Cerebellar nuclear complex (tissue), 1 donor: ENCODE measurements at regions not wholly inside any gene's neighbourhood (a gene's known extent, or its start where the extent isn't known, plus 50 kb on each side); places are given as distances from the start of the nearest gene placed in this dataset.

Source experiments
- DNase-seq, 2 experiments: peaks; one replicate each; lab custom pipeline; 2025; lab: John Stamatoyannopoulos, UW

DNA sequence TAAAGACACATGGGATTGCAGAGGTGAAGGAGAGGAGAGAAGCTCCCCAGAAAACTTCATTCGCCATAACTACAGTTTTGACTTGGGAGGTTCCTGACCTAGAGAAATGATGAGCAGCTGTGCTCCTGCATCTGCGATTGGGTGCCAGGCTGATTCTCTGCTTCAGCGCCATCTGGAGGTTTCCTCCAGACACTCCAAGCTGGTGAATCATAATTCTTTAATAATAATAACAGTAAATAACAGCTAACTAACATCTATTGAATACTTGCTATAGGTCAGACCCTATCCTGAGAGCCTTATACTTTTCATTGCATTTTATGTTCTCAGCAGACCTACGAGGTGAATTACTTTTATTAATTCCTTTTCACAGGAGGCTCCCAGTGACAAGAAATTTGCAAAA is 575.8 kb downstream of the TOX3 start:
- DNase-seq, result no peak

DNA sequence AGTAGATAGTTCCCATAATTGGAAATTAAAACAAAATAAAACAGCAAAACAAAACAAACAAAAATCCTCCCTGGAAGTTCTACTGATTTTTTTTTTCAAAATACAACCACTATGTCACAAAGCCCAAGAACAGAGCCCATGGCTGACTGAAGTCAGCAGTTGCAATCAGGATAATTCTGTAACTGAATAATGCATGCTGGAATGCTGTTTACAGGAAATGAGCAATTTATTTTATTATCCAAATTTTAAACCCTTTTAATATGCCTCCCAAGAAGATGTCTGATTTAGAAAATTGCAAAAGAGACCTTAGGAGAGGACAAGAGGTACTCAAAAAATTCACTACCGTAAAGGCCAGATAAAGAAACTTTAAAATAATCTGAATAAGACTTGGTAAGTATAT is 578.2 kb downstream of the TOX3 start:
- no peak for DNase-seq

DNA sequence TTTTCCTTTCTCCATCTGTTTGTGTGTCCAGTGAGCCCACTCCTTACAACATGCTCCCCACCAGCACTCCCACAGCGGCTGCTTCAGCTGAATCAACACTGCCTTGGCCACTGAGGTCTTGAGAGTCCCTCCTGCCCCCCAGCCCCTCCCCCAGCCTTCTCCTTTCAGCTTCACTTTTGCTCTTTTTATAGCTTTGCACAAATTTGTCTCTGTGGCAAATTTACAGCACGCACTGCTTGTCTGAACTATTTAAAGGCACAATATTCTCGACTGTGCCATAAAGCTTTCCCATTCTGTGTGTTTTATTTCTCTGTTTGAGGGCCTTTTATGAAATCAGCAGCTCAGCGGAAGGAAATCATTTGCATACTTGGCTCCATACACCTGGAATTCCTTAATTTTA is 579.3 kb downstream of the TOX3 start:
- no peak for DNase-seq

DNA sequence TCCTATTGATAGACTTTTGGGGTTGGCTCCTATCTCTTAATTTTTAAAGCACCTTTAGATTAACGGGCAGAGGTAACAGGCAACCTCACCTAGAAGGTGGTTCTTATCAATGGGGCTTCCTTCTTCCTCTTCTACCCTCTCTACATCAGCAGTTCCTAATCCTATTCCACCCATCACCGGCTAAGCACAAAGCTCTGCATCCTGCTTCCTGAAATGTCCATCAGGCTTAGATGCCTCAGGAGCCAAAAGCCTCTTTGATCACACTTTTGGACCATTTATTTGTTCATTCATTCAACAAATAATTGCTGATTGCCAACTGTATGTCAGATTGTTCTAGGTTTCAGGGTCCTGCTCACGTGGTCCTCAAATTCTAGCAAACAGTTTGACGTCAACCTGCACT is 586.0 kb downstream of the TOX3 start:
- no peak for DNase-seq

DNA sequence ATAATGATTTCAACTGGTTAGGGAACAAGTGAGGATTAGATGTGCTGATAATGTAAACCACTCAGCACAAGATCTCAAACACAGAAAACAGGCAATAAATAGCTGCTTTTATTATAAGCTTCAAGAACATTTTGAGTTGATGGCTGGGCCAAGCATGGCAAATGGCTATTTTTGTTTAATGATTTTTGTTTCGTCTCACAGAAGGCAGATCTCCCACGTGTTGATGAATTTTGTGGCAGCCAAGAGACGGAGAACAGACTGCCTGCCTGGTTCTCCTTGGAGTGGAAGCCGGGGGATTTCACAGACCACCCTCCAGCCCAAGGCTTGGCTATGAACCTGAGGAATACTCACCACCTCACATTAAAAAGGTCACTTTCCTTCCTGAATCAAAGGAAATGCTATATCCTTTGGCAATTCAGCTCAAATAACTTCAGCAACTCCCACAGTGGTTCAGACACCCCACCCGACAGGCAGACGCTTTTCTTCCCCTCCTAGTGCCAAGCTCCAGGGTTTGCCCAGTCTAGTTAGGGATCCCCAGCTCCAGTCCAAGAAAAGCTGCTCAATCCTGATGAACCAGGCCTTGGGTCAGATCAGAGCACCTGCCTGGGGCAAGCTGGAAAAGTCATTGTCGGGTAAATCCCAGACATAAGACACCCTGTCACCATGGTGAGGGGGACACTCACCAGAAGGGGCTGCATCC is 593.5 kb downstream of the TOX3 start:
- no peak for DNase-seq

DNA sequence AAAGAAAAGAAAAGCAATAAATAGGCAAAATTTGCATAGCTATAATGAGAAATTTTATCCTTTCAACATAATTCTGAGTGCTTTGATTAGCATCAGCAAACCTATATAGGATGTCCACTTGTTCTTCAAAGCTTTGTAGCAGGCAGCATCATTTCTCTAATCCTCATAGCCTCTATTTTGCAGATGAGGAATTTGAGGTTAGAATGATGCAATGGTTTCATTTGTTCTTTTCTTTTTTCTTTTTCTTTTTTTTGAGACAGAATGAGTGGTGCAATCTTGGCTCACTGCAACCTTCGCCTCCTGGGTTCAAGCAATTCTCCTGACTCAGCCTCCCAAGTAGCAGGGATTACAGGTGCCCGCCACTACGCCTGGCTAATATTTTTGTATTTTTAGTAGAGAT is 594.4 kb downstream of the TOX3 start:
- DNase-seq, result no peak

DNA sequence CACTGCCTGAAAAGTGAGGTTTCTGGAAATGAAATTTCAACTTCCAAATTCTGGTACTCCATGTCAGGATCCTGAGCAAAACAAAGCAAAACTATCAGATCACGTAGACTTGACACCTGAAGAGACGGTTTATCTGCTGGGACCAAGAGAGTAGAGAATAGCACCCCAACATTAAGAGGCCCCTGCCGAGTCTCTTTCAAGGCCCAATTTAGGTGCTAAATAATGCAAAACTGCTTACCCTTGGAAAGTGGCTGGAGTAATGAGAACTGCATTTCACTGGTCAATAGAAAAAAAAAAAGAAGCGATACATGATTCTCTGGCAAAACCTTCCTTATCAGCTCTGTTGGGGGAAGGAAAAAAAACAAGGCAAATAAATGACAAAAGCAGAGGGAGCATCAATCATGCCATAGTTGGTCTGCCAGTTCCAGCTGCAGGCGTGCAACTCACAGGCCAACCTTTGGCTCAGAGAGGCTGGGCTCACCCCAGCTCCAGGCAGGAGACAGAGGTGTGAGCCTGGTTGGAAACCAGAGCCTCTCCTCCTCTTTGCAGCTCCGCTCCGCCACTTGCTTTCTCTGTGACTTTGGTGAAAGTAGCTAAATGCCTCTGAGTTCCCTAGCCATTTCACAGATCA is 595.2 kb downstream of the TOX3 start:
- no peak for DNase-seq

DNA sequence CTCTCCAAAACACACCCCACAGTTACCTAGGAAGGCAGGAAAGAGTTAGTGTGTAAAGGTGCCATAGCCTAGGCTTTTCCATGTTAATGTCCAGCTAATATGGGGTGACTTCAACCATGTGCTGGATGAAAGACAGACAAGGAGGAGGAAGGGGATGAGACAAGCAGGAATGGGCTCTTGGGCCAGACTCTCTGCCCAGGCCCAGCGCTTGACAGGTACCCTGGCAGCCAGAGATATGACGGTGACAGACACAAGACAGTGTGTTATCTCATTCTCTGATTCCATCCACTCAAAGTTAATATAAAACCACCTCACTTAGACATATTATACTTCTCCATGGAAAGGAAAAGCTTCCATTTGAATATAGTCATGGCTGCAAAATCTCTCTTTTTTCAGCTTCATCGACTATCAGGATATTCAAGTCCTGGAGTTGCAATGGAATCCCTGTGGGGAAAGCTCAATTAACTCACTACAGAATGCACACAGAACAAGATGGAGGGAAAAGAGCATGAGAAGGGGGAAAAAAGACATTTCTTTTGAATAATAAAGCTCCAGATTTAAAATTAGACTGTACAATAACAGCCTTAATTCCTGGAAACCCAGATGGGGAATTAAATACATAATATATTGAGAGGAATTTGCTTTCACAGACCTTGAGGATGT is 596.7 kb downstream of the TOX3 start:
- DNase-seq, result no peak

DNA sequence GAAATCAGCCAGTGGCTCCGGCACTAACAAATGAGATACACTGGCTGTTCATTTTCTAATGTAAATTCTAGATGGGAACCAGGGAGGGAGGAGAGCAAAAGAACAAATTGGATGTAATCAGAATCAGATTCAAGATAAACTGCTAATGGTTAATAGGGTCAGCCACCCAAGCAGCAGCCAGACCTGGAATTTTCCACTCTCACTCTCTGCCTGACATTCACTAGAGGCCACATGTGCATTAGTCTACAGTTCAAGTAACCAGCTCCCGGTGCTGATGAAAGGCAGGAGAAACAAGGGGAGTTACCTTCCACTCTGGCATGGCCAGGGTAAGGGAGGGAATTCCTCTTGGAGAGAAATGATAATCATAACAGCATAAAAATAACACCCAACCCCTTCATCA is 597.7 kb downstream of the TOX3 start:
- DNase-seq, result no peak

DNA sequence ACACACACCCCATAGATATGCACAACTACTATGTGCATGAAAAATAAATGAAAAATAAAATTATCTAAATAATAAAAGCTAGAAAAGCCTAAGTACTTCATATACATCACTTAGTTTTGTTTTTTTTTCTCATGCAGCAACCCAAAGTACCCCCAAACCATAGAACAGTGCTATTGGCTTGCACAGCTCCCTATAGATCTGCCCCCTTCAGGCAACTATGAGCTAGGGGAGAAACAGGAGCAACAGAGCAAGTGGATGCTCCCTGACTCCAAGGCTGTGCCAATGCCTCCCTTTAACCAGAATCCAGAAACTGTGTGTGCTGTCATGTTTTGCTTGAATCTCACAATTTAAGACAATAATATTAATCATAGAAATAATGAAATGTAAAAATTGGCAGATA is 605.5 kb downstream of the TOX3 start:
- no peak for DNase-seq

DNA sequence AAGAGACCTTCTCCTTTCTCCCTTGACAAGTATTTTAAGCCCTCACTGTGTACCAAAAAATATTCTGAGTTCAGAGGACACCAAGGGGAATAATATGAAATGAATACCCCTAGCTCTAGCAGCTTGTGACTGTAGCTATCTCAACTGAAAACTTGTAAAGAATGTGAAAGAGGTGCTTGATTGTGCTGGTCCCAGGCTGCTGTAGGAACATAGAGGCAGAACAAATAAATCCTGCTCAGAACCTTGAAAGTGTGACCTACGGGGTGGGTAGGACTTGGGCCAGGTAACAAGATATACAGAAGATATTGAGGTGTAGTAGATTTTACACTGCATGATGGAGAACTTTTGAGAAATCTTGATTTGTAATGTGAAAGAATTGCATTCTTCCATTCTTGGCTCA is 606.8 kb downstream of the TOX3 start:
- DNase-seq, result no peak

DNA sequence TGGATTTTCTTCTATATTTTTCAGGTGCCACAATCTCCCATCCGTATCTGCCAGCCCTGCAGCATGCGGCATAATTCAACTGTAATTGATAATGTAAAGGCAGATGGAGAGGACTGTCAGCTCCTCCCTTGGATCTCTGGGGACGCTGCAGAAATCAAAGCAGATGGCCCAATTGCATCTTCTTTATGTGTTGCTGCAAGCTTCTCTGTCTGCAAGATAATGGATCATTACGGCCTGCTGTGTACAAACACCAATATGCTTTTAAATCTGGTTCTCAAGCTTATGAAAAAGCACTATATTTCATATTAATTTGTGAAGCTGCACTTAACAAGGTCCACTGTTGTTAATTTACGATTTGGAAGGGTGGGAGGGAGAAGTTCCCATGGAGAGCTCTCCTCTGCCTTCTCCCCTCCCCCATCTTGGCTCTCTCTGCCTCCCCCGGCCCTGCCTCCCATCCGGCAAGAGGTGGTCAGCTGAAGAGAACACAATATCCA is 607.5 kb downstream of the TOX3 start:
- no peak for DNase-seq

DNA sequence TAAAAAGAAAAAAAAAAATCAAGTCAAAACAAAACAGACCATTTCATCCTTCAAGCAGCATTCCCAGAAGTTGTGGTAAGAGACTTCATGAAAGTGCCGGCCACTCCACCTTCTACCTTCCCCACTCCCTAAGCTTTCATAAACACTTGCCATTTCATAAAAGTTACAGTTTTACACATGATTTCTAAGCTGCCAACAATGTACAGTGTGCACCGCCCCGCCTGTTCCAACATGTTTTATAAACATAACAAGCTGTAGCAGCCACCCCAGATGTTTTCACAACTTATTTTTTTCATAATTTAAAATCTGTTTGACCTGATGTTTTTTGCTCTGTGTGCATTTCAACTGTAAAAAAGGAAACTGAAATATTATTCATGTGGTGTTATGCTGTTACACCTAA is 608.1 kb downstream of the TOX3 start:
- DNase-seq, result no peak

DNA sequence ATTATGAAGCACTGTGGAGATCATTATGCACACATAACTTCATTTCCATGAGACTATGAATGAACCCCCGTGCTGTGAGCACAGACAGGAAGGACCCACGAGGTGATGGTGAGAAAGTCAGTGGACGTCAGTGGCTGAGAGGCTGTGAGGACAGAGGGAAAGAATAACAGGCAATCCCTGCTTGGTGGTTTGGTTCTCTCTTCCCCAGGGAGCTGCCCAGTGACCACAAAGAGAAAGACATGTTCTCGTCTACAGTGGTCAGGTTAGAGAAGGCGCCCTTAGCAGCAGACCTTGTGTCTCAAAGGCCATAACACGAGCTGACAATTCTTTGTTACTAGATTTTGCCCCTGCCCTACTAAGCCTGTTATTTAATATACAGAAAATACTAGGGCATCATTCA is 609.2 kb downstream of the TOX3 start:
- DNase-seq, result no peak

DNA sequence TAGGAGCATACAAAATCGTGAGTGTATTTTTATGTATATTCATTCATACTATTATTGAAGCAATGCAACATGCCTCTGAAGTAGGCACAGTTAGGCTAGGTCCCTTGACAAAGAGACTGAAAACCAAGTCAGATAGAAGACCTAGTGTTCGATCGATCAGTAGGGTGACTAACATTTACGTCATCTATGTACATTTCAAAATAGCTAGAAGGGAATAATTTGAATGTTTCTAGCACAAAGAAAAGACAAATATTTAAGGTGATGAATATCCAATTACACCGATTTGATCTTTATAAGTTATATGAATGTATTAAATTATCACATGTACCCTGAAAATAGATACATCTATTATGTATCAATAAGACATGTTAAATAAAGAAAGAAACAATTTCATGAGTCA is 610.1 kb downstream of the TOX3 start:
- no peak for DNase-seq

DNA sequence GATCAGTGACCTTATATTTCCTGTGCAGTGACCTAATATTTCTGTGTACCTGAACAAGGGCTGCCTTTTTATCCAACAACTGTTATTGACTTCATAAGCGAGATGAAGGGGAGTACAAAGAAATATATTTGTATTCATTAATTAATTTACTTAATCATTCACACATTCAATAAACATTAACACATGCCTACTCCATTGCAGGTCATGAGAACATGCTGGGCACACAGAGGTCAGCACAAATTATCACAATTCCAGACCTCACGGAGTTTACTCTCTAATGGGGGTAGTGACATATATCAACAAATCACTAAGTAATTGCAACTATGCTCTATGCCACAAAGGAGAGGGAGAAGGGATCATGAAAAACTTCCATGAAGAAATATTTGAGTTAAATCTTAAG is 614.6 kb downstream of the TOX3 start:
- no peak for DNase-seq

DNA sequence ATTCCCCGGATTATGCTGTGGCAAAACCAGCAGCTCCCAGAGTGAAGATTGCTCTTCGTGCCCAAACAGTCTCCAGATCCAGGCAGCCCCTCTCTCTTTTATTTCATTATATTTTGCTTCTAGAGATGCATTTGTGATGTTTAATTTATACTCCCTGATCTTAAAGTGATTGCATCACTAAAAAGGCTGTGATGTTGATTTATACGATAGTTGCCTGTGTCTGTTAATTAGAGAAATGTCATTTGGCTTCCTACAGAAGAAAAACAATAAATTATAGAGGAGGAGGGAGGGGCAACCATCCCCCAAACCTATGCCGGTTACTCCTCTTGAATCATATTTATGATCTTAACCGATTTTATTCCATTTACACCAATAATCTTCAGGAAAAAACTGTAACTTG is 615.3 kb downstream of the TOX3 start:
- no peak for DNase-seq

DNA sequence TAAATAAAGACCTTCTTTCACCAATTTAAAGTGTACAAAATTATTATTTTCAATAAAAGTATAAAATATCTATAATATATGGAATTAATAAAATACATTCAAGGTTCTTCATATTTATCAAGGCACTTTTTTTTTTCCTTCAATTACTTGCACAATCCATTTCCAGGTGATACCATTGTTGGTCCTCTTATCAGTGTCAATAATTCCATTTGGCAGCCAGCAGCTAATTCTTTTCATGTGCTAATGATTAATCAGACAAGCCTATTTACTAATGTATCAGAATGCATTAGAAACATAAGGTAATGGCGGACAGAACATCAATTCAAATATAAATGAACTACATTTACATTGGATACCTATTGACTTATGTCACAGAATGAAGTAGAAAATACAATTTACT is 622.2 kb downstream of the TOX3 start:
- DNase-seq, result no peak

DNA sequence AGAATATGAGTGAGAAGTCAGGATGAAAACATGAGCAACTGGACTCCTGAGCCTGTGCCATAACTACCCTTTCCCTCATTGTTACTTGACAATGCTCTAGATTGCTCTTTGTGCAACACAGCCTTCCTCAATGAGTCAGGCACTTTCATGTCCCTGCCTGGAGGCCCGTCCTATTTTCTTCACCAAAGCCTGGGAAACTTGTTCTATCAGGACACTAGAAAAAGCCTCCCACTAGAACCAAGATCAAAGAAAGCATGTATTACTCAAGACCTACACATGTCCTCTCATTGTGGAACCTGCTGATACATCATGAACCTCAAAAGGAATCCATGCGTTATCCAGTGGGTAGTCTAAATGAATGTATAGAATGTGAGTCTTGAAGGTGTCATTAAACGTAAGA is 624.5 kb downstream of the TOX3 start:
- DNase-seq, result no peak

DNA sequence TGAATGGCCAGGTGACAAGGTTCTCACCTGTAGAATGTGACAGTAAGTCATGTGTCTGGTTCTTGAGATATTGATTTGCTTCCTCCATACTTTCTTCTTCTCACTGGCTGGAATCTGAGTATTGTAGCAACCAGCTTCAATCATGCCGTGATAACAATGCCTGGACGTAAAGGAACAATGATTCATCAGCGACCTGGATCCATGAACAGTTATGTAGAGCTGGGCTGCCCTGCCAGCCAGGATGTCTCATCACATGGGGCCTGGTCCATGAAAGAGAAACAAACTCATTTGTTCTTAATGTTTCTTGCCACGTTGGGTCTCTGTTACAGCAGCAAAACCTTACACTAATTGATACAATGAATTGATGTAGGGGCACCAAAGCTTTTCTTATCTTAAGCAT is 627.2 kb downstream of the TOX3 start:
- no peak for DNase-seq

DNA sequence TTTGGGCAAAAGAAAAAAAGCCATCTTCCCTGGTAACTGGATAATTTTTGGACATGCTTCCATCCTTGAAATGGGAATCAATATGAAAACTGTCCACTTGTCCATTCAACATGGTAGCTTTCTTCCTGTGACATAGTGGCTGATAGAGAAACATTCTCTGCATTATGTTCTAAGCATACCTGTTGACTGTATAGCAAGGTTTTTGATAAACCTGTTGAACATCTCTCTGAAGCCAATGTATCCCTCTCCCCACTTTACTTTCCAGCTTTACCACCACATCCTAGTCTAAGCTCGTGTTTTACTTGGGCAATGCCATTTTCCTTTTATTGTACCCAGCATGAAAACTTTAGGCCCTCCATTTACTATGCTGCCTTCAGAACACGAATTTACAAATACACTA is 630.1 kb downstream of the TOX3 start:
- no peak for DNase-seq

DNA sequence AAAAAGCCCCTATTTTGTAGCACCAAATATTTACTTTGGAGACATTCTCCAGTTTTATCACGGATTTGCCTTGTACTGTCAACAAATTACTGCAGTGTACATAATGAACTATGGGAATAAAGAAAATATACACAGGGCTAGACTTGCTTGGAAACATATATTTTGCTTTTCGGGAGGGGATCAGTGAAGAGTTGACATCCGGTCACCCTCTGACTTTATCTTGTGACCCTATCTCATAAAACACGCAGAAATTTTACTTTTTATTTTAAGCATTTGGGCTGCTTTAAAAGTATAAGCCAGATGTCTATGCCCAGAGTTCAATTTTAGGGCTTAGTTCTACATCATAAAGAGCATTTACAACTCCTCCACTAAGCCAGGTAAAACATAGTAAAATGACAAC is 630.7 kb downstream of the TOX3 start:
- no peak for DNase-seq

DNA sequence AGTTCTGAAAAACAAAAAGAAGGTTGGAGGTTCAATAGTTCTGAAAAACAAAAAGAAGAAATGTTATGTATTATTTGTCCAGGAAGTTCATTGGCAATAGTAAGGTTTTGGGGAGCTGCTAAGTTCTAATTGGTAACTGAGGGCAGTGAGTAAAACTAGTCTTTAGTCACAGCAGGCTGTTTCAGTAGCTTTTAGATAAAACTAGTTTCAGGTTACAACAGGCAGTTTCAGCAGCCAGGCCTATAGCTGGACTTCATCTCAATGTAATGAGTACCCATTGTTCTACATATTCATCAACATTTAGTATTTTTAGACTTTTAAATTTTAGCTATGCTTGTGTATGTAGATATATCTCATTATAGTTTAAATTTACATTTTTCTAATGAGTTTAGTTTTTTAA is 639.3 kb downstream of the TOX3 start:
- no peak for DNase-seq
